ENCODE measurements at regions not wholly inside any gene's neighbourhood (a gene's known extent, or its start where the extent isn't known, plus 50 kb on each side); places are given as distances from the start of the nearest gene placed in this dataset.
"Not testable (repeated sequence)": the region's sequence is repeated elsewhere in the genome, so short reads cannot be mapped to it uniquely, and the experiment has no call there.

DNA sequence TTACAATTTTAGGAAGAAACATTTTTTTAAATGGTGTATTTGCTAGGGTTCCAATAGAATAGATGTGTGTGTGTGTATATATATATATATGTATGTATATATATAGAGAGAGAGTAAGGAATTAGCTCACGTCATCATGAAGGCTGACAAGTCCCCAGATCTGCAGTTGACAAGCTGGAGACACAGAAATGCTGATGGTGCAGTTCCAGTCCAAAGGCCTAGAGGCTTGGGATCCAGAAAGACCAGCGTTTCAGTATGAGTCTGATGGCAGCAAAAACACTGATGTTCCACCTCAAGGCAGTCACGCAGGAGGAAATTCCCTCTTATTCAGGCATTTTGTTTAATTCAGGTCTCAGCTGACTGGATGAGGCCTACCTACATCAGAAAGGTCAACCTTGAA lies 386.8 kb downstream of the PTH2R start:
- no peak for DNase-seq (ENCODE audit: low spot score)
- TF ChIP-seq, protein P1, sequence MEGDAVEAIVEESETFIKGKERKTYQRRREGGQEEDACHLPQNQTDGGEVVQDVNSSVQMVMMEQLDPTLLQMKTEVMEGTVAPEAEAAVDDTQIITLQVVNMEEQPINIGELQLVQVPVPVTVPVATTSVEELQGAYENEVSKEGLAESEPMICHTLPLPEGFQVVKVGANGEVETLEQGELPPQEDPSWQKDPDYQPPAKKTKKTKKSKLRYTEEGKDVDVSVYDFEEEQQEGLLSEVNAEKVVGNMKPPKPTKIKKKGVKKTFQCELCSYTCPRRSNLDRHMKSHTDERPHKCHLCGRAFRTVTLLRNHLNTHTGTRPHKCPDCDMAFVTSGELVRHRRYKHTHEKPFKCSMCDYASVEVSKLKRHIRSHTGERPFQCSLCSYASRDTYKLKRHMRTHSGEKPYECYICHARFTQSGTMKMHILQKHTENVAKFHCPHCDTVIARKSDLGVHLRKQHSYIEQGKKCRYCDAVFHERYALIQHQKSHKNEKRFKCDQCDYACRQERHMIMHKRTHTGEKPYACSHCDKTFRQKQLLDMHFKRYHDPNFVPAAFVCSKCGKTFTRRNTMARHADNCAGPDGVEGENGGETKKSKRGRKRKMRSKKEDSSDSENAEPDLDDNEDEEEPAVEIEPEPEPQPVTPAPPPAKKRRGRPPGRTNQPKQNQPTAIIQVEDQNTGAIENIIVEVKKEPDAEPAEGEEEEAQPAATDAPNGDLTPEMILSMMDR (IDR thresholded peaks at IDR 0.05; ENCODE audit: borderline replicate concordance, control extremely low read depth, extremely low read depth, insufficient read depth, missing control alignments): no peak
- in situ Hi-C loops (cut with MboI; ENCODE audit: low sequenced_read_pairs, unreplicated experiment): no loop called here

DNA sequence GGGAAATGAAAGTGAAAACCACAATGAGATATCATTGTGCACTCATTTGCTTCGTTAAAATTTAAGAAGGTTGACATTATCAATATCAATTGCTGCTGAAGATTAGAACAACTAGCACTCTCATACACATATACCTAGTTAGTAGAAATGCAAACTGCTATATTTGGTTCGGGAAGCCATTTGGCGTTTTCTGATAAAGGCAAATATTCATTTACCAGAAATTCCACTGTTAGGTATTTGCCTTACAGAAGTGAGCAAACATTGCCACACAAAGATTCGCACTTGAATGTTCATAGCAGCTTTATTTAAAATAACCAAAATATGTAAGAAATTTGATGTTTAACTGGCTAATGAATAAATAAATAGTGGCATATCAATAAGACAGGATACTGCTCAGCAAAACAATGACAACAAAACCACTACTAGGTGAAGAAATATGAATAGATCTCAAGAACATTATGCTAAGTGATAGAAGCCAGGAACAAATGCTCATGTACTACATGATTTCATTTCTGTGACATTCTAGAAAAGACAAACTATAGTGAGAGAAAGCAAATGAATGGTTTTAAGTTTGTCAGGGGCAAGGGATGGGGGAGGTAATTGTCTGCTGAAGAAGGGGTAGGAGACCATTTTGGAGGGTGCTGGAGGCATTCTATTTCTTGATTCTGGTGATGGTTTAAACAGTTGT lies 387.8 kb downstream of the PTH2R start:
- TF ChIP-seq, protein P1 (IDR thresholded peaks at IDR 0.05; ENCODE audit: borderline replicate concordance, control extremely low read depth, extremely low read depth, insufficient read depth, missing control alignments): no peak
- DNase-seq (ENCODE audit: low spot score): no peak
- in situ Hi-C loops (cut with MboI; ENCODE audit: low sequenced_read_pairs, unreplicated experiment): no loop called here

DNA sequence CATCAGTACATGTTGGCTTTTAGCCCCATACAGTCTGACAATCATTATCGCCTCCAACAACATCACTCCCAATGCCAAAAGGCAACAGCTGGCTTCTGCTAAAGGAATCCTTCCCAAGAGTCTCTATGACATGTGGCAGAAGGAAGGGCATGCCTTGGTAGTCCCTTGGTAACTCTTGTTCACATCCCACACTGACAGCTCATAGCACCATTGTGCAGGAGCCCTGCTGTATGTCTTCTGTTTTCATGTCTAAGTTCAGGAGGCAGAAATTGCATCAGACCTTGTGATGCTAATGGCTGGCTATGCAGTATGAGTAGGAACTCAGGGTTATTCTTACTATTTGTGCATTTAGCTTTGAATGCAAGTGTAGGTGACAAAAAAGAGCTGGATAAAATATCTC lies 392.1 kb downstream of the PTH2R start:
- TF ChIP-seq, protein P1 (IDR thresholded peaks at IDR 0.05; ENCODE audit: borderline replicate concordance, control extremely low read depth, extremely low read depth, insufficient read depth, missing control alignments): no peak
- in situ Hi-C loops (cut with MboI; ENCODE audit: low sequenced_read_pairs, unreplicated experiment): no loop called here
- no peak for DNase-seq (ENCODE audit: low spot score)

DNA sequence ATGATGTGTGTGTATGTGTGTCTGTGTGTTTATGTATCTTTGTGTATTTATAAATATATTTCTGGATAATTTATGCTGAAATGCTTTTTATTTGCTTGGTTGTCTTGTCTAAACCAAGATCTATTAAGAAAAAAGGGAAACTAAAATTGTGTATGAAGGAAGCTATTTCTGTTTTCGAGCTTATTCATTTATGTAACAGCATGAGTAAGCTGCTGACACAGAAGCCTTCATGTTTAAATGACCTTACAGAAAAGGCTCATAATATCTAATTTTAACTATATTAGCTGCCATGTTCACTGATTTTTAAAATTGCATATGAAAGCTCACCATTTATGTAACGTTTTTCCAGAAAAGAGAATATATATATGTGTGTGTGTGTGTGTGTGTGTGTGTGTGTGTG lies 392.8 kb downstream of the PTH2R start:
- no peak for DNase-seq (ENCODE audit: low spot score)
- TF ChIP-seq, protein P1 (IDR thresholded peaks at IDR 0.05; ENCODE audit: borderline replicate concordance, control extremely low read depth, extremely low read depth, insufficient read depth, missing control alignments): no peak
- in situ Hi-C loops (cut with MboI; ENCODE audit: low sequenced_read_pairs, unreplicated experiment): no loop called here

DNA sequence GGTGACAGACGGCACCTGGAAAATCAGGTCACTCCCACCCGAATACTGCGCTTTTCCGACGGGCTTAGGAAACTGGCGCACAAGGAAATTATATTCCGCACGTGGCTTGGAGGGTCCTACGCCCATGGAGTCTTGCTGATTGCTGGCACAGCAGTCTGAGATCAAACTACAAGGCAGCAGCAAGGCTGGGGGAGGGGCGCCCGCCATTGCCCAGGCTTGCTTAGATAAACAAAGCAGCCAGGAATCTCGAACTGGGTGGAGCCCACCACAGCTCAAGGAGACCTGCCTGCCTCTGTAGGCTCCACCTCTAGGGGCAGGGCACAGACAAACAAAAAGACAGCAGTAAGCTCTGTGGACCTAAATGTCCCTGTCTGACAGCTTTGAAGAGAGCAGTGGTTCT lies 394.3 kb downstream of the PTH2R start:
- DNase-seq (ENCODE audit: low spot score); in situ Hi-C loops (cut with MboI; ENCODE audit: low sequenced_read_pairs, unreplicated experiment): not testable (repeated sequence)

DNA sequence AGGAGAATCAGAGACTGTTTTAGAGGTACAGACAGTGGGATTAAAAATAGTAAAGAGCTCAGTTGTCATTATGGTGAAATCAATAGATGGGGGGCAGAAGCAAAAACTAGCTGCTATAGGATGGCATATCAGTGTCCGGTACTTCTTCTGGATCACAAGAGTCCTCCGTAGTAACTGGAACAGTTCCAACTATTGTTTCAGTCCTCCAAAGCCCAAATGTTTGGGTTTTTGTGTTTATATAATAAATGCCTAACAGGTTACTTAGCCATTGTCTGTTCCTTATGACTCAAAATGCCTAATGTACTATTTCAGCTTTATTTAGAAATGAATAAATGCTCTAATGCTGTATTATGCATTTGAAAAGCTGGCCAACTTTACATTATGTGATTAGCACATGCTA lies 401.2 kb downstream of the PTH2R start:
- TF ChIP-seq, protein P1 (IDR thresholded peaks at IDR 0.05; ENCODE audit: borderline replicate concordance, control extremely low read depth, extremely low read depth, insufficient read depth, missing control alignments): no peak
- no peak for DNase-seq (ENCODE audit: low spot score)
- in situ Hi-C loops (cut with MboI; ENCODE audit: low sequenced_read_pairs, unreplicated experiment): no loop called here

DNA sequence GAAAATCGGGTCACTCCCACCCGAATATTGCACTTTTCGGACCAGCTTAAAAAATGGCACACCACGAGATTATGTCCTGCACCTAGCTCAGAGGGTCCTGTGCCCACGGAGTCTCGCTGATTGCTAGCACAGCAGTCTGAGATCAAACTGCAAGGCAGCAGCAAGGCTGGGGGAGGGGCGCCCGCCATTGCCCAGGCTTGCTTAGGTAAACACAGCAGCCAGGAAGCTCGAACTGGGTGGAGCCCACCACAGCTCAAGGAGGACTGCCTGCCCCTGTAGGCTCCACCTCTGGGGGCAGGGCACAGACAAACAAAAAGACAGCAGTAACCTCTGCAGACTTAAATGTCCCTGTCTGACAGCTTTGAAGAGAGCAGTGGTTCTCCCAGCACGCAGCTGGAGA lies 405.3 kb downstream of the PTH2R start:
- in situ Hi-C loops (cut with MboI; ENCODE audit: low sequenced_read_pairs, unreplicated experiment); DNase-seq (ENCODE audit: low spot score): not testable (repeated sequence)

DNA sequence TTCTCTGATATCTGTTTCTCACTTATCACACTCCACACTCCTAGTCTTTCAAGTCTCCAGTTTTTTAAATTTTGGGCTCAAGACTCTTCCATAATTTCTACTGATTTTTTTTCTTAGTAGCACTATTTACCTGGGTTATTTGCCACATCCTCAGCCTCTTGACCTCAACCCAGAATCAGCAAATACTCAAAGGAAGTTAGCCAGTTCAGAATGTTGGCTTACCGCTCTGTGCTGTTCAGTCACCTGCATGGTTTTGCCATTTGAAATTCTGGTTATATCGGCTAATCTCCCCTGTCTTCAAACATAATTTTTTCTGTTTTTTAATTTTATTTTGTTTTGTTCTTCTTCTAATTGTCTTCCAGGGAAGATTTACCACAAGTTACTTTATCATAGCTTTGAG lies 412.6 kb downstream of the PTH2R start:
- in situ Hi-C loops (cut with MboI; ENCODE audit: low sequenced_read_pairs, unreplicated experiment): no loop called here
- DNase-seq (ENCODE audit: low spot score): no peak
- TF ChIP-seq, protein P1 (IDR thresholded peaks at IDR 0.05; ENCODE audit: borderline replicate concordance, control extremely low read depth, extremely low read depth, insufficient read depth, missing control alignments): no peak

All from GM13976 (cell line).